WERI-Rb-1 (cell line): ENCODE measurements at regions not wholly inside any gene's neighbourhood (a gene's known extent, or its start where the extent isn't known, plus 50 kb on each side); places are given as distances from the start of the nearest gene placed in this dataset.

Experiments
- DNase-seq: peaks from one replicate; pipeline ENCODE4 v3.0.0-alpha.2; 2020
- H3K27ac ChIP-seq: fragments of 250-450 bp; sonication (Bioruptor Pico); 2 replicates; pipeline ENCODE4 v1.5.1; 2020; ENCODE audit warnings: mild to moderate bottlenecking, moderate library complexity
- H3K27me3 ChIP-seq: fragments of 250-450 bp; sonication (Bioruptor Pico); 2 replicates; pipeline ENCODE4 v1.5.1; 2021; ENCODE audit warnings: mild to moderate bottlenecking, low read depth, moderate library complexity; ENCODE audit not compliant: insufficient read depth, severe bottlenecking
- H3K36me3 ChIP-seq: fragments of 250-450 bp; sonication (Bioruptor Pico); 2 replicates; pipeline ENCODE4 v1.5.1; 2020; ENCODE audit warnings: mild to moderate bottlenecking, moderate library complexity
- H3K4me3 ChIP-seq: 2 replicates; pipeline ENCODE4 v1.5.1; 2011; ENCODE audit warnings: low read depth, mild to moderate bottlenecking, control low read depth, low read length
- H3K9me3 ChIP-seq: fragments of 250-450 bp; sonication (Bioruptor Pico); 2 replicates; pipeline ENCODE4 v1.5.1; 2021; ENCODE audit warnings: mild to moderate bottlenecking, moderate library complexity; ENCODE audit not compliant: severe bottlenecking
- CTCF ChIP-seq: IDR thresholded peaks from 2 replicates; pipeline ENCODE4 v1.5.1; 2011; ENCODE audit warnings: low read depth, mild to moderate bottlenecking, control low read depth, inconsistent platforms, low read length

GRCh38 chr11:116601814-116602636, 170.8 kb downstream of the BUD13 start:
- H3K27ac ChIP-seq, result no peak overlapping the region
- DNase-seq, result peak; percentile 2
- H3K36me3 ChIP-seq, result no peaks in the 10 kb centered on the region
- no peak overlapping the region for H3K4me3 ChIP-seq
- H3K27me3 ChIP-seq, result no peaks in the 10 kb centered on the region
- TF ChIP-seq CTCF, result no peak
- H3K9me3 ChIP-seq, result no peaks in the 10 kb centered on the region

DNA sequence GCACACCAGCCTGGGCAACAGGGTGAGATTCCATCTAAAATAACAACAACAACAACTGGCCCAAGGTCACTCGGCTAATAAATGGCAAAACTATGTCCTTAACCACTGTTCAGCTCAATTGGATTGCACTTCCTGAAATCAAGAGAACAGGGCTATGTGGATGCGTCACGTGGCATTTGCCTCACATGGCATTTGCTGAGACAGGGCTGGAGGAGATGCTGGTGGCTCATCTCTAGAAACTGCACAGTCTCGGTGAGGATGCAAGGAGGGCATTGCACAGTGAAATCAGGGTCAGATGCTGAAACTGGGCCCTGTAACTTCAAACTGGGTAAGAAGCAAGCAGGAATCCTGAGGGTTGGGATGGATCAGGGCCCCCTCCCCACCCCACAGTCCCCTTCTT, 171.9 kb downstream of the BUD13 start:
- Histone ChIP-seq H3K27me3 (no peaks in the 10 kb centered on the region), H3K36me3 (no peaks in the 10 kb centered on the region), H3K9me3 (no peaks in the 10 kb centered on the region), H3K27ac (no peak overlapping the region), H3K4me3 (no peak overlapping the region)
- TF ChIP-seq CTCF, result no peak
- DNase-seq, result peak; percentile 23

DNA sequence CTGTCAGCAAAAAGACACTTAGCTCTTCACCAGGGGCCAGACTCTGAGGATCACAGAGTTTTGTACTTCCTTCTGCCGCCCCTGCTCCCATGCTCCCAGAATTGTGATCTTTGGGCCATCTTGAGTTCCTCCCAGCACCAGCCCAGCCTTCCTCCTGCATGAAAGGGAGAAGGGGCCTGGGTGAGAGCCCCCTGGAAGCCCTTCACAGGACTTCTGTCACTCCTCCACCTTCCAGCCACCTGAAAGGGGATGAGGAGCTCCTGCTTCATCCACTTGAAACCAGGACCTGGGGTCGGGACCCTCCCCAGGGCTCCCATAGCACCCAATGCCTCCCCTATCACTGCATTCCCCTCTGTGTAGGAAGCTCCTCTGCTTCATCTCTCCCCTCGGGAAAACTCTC, 174.2 kb downstream of the BUD13 start:
- TF ChIP-seq CTCF, result no peak
- peak; percentile 1 for DNase-seq
- no peaks in the 10 kb centered on the region for H3K9me3 ChIP-seq
- no peak overlapping the region for H3K27ac ChIP-seq
- no peak overlapping the region for H3K4me3 ChIP-seq
- no peaks in the 10 kb centered on the region for H3K27me3 ChIP-seq
- no peaks in the 10 kb centered on the region for H3K36me3 ChIP-seq

DNA sequence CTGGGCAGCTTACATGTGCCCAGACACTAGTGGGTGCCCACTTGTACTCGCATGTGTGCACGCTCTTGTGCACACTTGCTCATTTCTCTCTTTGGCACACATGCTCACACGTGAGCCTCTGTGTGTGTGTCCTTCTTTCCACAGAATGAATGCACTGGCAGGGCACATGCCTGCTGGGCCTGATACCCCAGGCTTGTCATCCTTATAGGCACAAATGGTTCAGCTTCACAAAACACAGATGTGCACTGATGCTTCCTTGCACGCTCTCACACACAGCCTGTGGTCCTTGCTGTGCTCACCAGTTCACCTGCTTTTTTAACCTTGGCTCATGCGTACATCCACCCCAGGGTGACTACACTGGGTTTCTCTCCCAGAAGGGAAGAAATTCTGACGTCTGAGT, 174.8 kb downstream of the BUD13 start:
- no peaks in the 10 kb centered on the region for H3K27me3 ChIP-seq
- DNase-seq, result peak; percentile 0
- TF ChIP-seq CTCF, result no peak
- no peaks in the 10 kb centered on the region for H3K36me3 ChIP-seq
- no peaks in the 10 kb centered on the region for H3K9me3 ChIP-seq
- H3K27ac ChIP-seq, result no peak overlapping the region
- no peak overlapping the region for H3K4me3 ChIP-seq

DNA sequence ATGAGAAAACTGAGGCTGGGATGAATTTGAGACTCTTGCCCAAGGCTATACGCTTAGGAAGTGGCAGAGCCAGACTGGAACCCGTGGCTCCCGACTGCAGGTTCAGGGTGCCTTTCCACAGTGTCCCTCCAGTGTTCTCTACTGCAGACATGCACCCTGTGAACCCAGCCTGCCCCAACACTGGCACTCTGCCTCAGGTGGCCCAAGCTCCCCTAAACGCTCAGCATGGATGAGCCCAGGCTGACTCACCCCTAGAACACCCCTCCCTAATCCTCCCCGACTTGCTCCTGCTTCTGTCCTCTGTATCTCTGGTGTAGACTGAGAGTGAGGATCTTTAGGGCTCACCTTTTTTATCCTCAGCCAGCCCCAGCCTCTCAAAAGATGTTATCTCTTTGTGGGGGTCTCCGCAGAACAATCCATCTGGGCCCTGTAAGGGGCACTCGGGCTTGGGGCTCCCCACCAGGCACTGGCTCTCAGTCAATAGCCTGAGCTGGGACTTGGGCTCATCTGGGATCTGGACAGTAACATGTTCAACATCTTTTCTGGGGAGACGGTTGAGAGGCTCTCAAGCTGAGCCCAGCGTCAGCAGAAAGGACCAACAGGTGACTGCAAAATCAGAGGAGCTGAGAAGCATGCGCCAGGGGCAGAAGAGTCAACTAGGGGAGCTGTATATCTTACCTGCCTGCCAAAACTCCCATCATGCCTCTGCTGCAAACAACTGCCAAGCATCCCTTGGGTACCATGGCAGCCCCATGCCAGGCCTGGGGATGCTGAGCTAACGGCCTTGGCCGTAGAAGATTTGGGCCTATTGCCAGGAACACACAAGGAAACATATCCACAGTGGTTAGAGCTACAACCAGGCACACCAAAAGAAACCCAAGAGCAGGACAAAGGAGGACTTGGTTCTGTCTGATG, 176.2 kb downstream of the BUD13 start:
- DNase-seq, result no peak
- no peaks in the 10 kb centered on the region for H3K9me3 ChIP-seq
- TF ChIP-seq CTCF, result no peak
- H3K27ac ChIP-seq, result no peak overlapping the region
- H3K27me3 ChIP-seq, result no peaks in the 10 kb centered on the region
- no peak overlapping the region for H3K4me3 ChIP-seq
- no peaks in the 10 kb centered on the region for H3K36me3 ChIP-seq
